SW 1271 (cell line): ENCODE measurements at regions not wholly inside any gene's neighbourhood (a gene's known extent, or its start where the extent isn't known, plus 50 kb on each side); places are given as distances from the start of the nearest gene placed in this dataset.
A peak's percentile ranks its signal among the peaks of the same experiment; 100 is the strongest.

Source experiments
- DNase-seq, 2 experiments: peaks; one replicate each; lab custom pipeline; 2025; lab: John Stamatoyannopoulos, UW

DNA sequence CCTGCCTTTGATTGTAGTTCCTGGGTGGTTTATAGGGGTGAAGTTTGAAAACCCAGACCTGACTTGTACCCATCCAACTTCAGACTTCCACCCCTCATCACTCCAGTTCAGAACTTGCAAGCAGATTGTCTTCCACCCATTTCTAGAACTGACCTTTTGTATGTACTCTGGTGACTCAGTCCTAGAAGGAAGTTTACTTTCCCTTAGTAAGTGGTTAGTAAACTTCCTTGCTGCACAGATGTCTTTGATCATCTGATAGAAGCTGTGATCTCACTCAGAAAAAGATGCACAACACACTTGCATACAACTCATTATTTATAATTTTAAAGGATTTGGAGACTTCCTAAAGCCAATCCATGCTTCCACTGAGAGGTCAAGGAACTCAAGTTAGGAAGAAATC is 368.0 kb downstream of the MFSD1 start:
- peak in 1 of 2 experiments; percentile 24 for DNase-seq

DNA sequence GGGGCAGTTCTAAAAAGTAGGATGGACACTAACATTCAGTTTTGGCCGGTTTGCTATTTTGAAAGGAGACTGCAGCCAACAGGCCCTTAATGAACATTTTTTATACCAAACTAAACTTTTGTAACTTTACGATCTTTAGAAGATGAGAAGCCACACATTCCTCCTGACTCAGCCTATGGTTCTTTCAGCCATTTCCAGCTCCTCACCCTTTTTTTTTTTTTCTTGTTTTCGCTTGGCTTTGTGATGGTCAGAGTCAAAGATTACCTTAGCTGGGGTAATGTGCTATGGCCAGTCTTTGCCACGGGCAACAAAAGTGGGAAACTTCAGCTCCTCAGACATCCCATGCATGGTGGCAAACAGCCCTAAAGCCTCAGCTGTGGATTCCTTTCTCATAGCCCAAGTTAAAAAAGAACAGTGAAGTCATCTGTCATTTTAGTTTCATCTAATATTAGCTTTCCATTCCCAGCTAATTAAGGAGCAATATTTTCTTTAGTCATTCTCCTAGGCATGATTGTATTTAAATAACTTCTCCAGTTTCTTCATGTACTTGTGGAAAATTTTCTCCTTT is 368.7 kb downstream of the MFSD1 start:
- DNase-seq: no peak

DNA sequence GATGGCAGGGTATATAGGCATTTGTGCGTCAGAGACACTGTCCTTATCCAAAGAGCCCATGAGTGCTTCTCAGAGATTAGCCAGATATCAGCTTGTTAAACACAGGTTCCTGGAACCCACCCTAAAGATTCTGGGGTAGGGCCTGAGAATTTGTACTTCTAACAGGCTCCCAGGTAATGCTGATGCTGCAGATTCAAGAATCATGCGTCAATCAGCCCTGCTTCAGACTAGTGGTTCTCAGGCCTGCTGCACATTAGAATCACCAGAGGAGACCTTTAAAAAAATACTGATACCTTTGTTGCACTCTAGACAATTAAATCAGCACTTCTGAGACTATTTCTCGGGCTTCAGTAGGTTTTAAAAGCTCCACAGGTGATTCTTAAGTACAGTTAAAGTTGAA is 369.5 kb downstream of the MFSD1 start:
- no peak for DNase-seq

DNA sequence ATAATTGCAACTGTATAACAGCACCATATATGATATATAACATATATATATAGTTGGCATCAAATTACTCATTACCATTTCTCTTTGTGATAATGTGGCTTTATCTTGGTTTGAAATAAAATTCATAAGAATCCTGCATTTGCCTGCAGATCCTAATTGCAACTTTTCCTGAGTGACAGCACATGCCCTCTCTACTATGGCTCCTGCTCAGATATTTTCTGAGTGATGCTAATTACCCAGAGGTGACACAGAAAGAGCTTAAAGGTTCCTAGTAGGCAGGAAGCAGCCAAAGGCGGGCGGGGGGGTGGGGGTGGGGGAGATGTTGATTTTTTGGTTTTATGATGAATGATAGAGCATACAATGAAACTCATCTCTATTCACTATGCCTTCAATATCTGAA is 370.6 kb downstream of the MFSD1 start:
- DNase-seq: no peak

DNA sequence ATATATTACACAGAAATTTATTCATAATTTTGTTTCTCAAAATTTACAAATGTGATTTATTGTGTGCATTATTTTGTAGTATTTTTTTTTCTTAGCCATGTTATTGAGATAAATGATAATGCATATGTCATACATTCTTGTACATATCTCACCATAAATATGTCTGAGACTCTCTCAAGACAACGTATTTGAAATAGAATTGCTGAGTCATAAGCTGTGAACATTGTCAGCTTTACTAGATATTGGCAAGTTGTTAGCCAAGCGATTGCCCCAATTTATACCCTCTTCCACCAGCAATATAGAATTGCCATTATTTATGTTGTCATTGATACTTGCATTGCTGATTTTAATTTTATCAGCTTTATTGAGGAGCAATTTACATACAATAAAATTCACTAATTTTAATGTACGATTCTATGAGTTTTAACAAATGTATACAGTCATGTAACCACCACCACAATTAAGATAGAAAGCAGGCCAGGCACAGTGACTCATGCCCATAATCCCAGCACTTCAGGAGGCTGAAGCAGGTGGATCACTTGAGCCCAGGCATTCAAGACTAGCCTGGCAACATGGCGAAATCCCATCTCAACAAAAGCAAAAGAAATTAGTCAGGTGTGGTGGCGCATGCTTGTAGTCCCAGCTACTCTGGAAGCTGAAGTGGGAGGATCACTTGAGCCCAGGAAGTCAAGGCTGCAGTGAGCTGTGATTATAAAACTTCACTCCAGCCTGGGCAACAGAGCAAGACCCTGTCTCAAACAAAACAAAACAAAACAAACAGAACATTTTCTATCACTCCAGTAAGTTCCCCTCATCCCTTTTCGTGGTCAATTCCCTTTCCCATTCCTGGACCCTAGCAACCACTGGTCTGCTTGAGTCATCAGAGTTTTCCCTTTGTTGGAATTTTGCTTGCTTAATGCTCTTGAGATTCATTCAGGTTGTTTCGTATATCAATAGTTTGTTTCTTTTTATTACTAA is 373.1 kb downstream of the MFSD1 start:
- DNase-seq: no peak

DNA sequence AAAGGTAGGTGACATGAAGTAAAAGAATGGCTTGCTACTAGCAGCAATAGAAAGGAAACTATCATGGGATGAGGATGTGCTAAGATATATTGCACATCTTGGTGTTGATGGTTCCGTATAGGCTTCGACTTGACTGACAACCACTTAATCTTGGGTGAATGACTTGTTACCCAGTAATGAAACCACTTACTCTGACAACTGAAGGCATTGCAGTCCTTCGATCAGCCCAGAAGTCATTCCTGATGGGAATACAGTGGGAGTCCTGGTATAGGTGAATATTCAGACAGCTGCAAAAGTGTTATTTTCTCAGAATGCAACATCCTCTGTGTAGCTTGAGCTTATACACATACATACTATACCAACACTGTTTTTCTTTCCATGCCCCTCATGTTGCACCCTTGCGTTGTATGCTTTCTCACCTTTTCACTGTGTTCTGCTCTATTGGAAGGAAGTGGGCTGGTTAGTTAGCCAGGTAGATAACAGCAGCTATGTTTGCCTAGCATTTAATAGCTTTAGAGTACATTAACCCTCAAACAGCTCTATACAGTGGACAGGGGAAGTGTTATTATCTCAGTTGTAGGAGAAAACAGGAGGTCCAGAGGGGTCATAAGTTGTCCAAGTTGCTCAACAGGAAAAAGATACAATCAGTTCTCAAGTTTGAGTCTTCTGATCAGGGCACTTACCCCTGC is 376.5 kb downstream of the MFSD1 start:
- DNase-seq: no peak

DNA sequence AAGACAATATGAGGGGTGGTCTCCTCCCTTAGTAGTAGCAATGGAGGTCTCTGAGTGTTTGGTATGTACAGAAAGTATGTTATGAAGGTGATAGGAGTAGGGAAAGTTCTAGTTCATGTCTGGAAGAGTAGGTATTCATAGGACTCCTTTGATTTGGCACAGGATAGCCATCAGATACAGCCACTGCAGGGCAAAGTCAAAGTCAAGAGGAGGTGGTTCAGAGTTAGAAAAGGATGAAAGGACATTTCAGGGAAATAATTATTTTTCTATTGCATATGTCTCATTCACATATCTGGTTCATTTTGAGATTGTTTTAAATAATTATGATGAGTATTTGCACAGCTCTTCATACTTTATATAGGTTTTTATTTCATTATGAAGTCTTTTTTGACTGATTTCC is 381.1 kb downstream of the MFSD1 start:
- DNase-seq: no peak

DNA sequence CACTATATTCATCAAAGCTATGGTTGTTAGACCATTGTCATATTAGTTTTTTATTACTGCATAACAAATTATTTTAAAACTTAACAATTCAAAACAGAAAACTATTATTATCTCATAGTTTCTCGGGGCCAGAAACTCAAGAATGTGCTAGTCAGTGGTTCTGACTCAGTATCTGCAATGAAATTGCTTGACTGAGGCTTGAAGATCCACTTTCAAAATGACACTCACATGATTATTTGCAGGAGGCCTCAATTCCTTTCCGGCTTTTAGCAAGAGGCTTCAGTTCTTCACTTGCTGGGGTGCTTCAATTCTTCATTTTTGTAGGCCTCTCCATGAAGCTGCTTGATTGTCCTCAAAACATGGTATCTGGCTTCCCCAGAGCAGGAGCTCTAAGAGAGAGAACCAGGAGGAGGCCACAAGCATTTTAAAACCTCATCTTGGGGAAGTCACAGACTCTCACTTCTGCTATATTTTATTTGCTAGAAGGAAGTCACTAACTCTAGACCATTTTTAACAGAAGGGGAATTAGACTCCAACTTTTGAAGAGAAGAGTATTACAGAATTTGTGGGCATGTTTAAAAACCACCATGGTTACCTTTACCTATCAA is 383.7 kb downstream of the MFSD1 start:
- no peak for DNase-seq

DNA sequence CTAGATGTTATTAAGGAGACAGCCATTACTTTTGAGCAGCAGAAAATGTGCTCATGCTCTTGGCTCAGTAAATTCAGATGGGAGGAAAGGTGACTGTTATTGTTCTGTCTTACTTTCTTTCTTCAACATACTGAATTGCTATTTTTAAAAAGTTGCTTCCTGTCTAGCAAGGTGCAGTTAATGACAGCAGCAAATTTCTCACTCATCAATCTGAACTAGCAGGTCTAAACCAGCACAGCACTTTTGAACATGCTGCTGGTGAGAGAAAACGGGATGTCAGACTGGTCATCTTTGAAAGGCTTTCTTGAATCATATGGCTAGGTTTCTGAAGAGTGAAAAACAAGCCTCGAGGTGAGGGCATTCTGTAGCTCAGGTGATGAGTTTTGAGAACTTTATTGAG is 384.7 kb downstream of the MFSD1 start:
- DNase-seq: no peak

DNA sequence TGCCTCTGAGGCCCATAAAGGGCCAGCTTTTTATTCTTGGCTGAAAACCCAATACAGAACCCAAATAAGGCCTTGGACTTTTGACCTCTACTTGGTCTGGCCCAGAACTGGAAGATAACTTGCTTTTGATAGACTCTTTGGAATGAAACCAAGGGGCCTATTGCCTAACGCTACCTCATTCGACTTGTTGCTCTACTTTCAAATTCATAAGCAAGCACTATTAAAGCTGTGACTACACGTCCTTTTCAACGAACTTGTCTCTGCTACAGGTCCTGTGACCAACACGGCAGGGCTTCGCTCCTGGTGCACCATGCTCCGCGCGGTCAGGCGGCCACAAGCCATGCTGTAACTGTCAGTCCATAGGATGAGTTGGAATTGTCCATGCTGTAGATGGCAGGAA is 385.4 kb downstream of the MFSD1 start:
- no peak for DNase-seq

DNA sequence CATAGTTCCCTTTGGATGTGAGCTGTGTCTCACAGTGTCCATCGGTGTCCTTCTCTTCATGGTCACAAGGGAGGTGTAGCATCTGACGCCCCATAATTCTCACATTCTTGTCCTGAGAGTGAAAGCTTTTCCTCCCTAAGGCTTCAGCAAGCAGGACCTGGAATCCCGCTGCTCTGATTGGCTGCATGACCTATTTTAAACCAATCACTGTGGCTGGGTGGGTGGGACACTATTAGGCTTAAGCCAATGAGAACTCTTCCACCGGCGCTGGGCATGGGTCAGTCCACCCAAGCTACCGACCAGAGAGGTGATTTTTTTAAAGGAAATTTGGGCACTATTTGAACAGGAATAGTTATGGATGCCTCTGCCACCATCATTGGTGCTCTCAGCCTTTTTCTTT is 385.9 kb downstream of the MFSD1 start:
- no peak for DNase-seq

DNA sequence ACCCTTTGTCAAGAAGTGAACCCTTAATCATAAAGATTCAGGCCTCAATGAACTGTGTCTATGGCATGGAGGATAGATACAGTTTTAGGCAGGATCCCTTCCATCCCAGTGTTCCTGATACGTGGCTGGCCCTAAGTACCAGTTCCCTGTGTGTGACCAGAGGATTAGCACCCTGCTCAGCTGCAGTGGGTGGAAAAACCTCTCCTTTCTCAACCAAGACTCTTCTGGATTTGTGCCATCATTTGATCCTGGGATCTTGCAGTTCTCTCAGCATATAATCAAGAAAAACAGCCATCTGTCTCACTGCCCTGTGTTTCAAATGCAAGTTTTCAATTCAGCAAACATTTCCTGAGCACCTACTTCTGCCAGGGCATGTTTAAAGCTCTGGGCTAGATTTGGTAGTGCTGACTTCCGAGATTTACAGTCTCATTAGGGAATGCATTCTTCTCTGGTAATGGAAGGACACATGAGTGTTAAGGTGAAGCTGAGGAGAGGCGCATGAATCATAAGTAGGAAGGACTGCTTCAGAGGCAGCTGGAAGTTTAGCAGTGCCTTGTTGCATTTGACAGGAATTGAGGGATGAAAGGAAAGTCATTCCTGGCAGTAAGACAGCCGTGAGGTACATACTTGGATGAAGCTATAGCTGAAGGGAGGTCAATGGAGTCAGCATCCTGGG is 388.3 kb downstream of the MFSD1 start:
- DNase-seq: no peak

DNA sequence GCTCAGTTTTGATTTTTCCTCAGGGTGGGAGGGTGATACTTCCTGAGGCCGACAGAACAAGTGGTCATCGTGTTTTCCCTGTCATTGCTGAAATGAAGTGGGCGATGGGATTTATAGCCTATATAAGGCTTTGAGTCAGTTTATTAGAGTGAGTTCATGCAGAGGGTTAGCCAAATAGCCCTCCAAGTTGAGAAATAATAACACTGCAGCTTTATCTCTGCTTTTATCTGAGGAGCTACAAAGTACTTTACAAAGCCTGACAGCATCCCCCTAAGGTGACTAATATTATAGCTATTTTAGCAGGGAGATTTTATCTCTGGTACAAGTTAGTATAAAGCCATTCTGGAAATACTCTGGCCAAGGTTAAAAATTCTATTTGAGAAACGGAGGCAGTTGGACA is 389.6 kb downstream of the MFSD1 start:
- DNase-seq: peak in 1 of 2 experiments; percentile 11

DNA sequence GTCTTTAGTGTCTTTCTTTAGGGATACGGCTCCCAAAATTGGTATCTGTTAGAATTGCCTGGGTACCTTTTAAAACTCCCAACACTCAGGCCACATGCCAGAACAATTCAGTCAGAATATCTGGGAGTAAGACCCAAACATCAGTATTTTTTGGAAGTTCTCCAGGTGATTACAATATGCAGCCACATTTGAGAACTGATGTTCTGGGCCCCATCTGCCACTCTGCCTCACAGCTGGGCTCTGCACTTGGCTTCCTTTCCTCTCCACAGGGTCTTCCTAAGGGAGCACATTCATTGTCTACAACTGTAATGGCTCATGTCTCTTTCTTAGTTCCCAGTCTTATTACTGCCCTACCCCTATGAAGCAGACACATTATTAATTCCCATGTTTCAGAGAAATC is 394.5 kb downstream of the MFSD1 start:
- DNase-seq: no peak

DNA sequence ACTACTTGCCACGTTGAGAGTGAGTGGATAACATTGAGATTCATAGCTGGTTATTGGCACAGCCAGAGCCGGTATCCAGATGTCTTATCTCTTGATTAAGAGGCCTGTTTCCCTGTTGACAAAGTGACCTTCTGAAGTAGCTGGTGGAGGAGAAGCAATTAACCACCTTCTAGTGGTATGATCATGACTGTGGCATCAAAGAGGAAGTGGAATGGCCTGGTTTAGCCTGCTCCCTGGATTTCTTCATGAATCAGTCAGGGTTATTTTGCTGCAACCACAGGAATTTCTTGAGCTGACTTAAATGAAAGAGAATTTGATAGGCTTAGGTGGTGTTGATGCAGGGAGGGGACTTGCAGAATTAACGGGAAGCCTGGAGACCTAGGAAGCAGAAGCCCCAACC is 398.3 kb downstream of the MFSD1 start:
- DNase-seq: peak in 1 of 2 experiments; percentile 17

DNA sequence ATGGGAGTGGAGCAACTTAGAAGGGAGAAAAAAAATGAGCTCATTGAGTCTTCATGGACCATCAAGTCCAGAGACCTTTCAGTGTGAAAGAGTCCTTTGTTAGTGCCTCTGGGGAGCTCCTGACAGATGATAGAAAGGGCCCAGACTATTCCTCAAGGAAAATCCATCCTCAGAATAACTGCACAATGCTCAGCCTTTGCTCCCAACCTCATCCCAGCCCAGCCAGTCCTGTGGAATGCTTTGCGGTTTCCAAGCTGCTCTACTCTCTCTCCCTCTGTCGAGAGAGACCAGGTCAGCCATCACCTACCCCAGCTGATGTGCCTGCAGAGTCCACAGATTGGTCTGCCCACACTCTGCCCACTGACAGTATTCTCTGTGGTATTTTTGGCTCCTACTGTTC is 406.2 kb downstream of the MFSD1 start:
- no peak for DNase-seq

DNA sequence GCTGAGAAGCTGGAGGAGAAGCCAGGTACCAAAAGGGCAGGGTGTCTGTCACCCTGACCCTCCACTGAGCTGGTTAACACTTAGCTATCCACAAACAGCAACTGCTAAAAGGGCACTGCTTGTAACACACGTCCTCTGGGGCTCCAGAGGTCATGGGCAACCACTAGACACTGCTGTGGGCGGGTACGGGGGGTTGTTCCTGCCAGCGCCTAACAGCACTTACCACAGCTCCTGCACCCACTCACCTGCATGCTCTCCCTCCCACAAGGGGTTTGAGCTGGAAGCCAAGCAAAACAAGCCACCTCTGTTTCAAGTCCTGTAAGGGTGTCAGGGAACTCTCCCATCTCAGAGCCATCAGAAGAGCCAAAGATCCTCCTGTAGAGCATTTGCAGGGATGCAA is 407.6 kb downstream of the MFSD1 start:
- DNase-seq: no peak

DNA sequence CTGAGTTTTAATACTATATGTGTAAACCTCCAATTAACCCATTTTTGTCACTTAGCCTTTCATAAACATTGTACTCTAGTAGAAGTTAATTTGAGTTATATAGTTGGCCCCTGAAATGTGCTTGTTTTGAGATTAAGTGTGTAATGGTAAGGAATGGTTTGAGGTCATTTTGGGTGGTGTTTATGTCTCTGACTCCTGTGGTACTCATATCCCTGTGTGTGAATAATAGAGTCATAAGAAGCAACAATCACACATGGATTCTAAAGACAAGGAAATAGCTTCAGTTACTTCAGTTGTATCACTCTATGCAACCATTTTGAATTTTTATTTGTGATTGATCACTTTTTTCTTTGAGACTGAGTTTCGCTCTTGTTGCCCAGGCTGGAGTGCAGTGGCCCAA is 408.5 kb downstream of the MFSD1 start:
- no peak for DNase-seq

DNA sequence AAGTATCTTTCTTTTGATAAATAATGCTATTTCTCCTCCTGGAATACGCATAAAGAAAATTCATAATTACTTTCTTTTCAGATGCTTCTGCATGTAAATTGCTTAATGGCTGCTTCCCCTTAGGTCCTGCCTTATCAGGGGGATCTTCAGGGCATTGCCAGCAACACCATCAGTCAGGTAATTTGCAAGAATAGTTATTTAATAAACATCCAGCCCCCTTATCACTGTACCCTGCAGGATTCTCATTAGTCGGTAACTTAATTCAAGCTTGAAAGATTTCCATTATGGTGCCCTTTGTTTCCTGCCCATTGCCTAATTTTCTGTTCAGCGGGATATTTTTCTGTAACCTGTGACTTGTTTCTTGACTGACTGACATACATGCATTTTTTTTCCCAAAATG is 414.5 kb downstream of the MFSD1 start:
- DNase-seq: no peak

DNA sequence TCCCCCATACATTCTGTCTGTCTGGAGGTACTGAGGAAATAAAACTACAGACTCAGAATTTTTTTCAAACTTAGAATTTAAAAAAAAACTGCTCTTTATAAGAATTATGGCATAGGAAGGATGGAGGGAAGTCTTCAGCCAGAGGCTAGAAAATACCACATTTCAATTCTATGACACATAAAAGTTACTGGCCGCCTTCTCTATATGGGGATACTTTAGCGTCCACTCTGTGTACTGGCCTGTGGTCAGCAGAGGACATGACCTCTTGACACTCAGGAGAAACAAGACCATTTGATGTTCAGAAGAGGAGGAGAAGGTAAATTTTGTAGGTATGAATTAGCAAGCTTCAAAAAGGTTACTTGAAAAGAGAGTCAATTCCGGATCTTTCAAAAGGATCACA is 417.4 kb downstream of the MFSD1 start:
- DNase-seq: no peak

DNA sequence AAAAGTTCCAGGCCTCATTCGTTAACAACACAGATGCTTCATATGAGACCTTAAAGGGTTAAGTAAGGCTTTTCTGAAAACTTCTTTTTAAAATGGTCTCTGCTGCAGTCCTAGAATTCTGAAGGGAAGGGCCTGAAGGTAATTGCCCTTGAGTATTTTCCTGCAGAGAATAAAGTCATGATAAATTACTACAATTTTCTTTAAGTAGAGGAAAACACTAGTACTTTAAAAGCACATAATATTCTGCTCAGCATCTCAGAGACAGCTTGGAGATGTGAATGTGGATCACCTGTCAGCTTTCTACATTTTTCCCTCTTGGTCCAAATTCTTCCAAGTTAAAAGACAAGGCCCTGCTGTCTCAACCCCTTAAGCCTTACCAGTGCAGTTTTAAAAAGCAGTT is 419.5 kb downstream of the MFSD1 start:
- no peak for DNase-seq

DNA sequence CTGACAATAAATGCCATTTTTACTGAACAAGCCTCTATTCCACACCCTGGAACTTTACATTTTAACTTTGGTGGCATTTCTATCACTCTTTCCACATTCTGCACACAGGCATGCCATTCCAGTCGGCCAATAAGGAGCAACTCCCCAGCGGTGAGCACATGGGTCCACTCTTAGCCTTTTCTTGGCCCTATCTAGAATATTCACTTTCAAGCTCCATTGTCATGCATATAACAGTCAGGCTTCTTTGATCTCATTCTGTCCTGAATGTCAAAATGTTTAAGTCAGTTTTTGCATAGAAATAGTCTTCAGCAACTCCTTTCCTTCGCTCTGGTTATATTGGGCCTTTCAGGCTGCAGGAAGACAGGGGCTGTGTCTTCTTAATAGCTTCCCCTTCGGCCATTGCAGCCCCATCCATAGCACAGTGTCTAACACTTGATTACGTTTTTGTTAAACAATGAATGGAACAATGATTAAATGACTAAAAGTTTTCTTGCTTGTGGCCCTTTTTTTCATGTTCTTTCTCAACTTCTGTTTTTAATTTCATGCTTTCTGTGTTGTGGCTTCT is 427.3 kb downstream of the MFSD1 start:
- DNase-seq: no peak
